ENCODE measurements at regions not wholly inside any gene's neighbourhood (a gene's known extent, or its start where the extent isn't known, plus 50 kb on each side); places are given as distances from the start of the nearest gene placed in this dataset.

DNA sequence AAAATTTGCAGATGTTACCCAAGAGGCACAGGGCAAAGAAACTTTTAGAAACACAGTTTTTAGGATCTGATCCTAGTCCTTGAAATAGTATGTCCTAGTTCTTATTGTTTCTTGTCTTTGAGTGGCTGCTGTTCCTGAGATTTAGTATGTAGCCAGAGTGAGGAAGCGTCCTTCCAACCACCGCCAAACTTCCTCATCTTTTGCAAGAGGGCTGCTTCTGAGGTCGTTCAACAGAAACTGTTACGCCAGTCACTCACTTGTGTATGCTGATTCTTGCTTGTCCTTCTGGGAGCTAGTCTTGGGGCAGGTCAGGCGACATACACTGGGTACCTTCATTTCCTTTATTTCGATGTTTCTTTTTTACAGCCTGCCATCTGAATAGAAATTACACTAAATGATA is 577.3 kb upstream of the ZNF717 start:
- no peak overlapping the region for H3K27ac ChIP-seq
- intact Hi-C loops (cut with DNase I) = no loop called here
- H3K4me1 ChIP-seq = no peaks in the 10 kb centered on the region
- H3K4me3 ChIP-seq = no peak overlapping the region
- no peaks in the 10 kb centered on the region for H3K36me3 ChIP-seq
- TF ChIP-seq CTCF (IDR thresholded peaks at IDR 0.05) = no peak
- no peak for DNase-seq
- no peaks in the 10 kb centered on the region for H3K27me3 ChIP-seq
- no peaks in the 10 kb centered on the region for H3K9me3 ChIP-seq
- no peak for ATAC-seq

- no peak overlapping the region for H3K27ac ChIP-seq
- H3K9me3 ChIP-seq = no peaks in the 10 kb centered on the region
- intact Hi-C loops (cut with DNase I) = no loop called here
- no peak overlapping the region for H3K4me3 ChIP-seq
- TF ChIP-seq CTCF (IDR thresholded peaks at IDR 0.05) = no peak
- ATAC-seq (no peak), DNase-seq (no peak)
- no peaks in the 10 kb centered on the region for H3K4me1 ChIP-seq
- no peaks in the 10 kb centered on the region for H3K36me3 ChIP-seq
- no peaks in the 10 kb centered on the region for H3K27me3 ChIP-seq
Measured at GRCh38 chr3:76365275-76365674, 579.9 kb upstream of the ZNF717 start.

- H3K27ac ChIP-seq = no peak overlapping the region
- no peak overlapping the region for H3K4me3 ChIP-seq
- H3K36me3 ChIP-seq = no peaks in the 10 kb centered on the region
- no peaks in the 10 kb centered on the region for H3K9me3 ChIP-seq
- TF ChIP-seq CTCF (IDR thresholded peaks at IDR 0.05) = no peak
- ATAC-seq (no peak), DNase-seq (no peak)
- H3K27me3 ChIP-seq = no peaks in the 10 kb centered on the region
- intact Hi-C loops (cut with DNase I) = no loop called here
- H3K4me1 ChIP-seq = no peaks in the 10 kb centered on the region
Measured at GRCh38 chr3:76367281-76367680, 581.9 kb upstream of the ZNF717 start.

- Histone ChIP-seq H3K9me3 (no peaks in the 10 kb centered on the region), H3K27ac (no peak overlapping the region), H3K27me3 (no peaks in the 10 kb centered on the region), H3K4me1 (no peaks in the 10 kb centered on the region), H3K4me3 (no peak overlapping the region), H3K36me3 (no peaks in the 10 kb centered on the region)
- intact Hi-C loops (cut with DNase I) = no loop called here
- ATAC-seq (no peak), DNase-seq (no peak)
- no peak for TF ChIP-seq CTCF (IDR thresholded peaks at IDR 0.05)
Measured at GRCh38 chr3:76369170-76369569, 583.8 kb upstream of the ZNF717 start.

DNA sequence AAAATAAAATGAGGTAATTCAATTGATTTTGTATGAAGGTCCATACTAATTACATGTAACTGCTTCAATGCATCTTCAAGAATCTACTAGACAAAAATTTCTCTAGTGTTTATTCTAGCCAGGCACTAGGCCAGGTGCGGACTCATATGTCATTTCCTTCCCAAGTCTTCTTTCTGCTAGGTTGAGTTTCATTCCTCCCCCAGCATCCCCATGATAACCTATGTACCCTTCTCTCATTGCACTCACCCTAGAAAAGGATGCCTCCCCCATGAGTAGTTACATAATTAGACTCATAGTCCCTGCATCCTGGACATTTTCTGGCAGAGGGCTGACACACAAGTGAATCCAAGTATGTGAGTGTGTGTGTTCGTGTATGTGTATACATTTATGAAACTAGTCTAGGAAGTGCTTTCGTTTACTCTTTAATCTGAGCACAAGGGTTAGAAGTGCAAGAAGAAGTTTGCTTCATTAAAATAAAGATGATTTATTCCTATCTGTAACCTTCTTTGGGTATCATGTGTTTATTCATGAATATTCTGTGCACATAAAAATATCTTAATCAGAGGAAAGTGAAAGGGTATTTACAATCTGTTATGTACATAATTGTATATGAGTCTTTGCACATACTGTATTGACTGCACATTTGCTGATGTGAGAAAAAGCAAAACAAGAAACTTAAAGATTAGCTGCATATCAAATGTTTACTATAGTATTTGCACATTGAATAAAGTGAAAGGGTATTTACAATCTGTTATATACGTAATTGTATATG is 585.6 kb upstream of the ZNF717 start:
- TF ChIP-seq CTCF (IDR thresholded peaks at IDR 0.05) = no peak
- Histone ChIP-seq H3K9me3 (no peaks in the 10 kb centered on the region), H3K4me1 (no peaks in the 10 kb centered on the region), H3K4me3 (no peak overlapping the region), H3K27me3 (no peaks in the 10 kb centered on the region), H3K36me3 (no peaks in the 10 kb centered on the region), H3K27ac (no peak overlapping the region)
- DNase-seq (no peak), ATAC-seq (no peak)
- intact Hi-C loops (cut with DNase I) = no loop called here

- Histone ChIP-seq H3K9me3 (no peaks in the 10 kb centered on the region), H3K27me3 (no peaks in the 10 kb centered on the region), H3K36me3 (no peaks in the 10 kb centered on the region), H3K4me1 (no peaks in the 10 kb centered on the region), H3K4me3 (no peak overlapping the region), H3K27ac (no peak overlapping the region)
- intact Hi-C loops (cut with DNase I) = no loop called here
- no peak for TF ChIP-seq CTCF (IDR thresholded peaks at IDR 0.05)
- no peak for DNase-seq
- ATAC-seq = no peak
Measured at GRCh38 chr3:76372497-76372896, 587.1 kb upstream of the ZNF717 start.
